HepG2 (cell line): ENCODE measurements at regions not wholly inside any gene's neighbourhood (a gene's known extent, or its start where the extent isn't known, plus 50 kb on each side); places are given as distances from the start of the nearest gene placed in this dataset.

ENCODE experiments used
- ATAC-seq: fragments of 200-7000 bp; cut with Tn5 transposase; 3 replicates; pipeline ENCODE4 v1.9.1; 2020; ENCODE audit warnings: mild to moderate bottlenecking, moderate library complexity
- BruUV-seq: library from RNA; stranded (reverse); fragments of 400-500 nt; replicated peaks from 2 replicates; lab custom pipeline; 2021; lab: Mats Ljungman, UMichigan
- CTCF ChIA-PET: fragments of 300-600 bp; formaldehyde crosslinking; extraction: SDS; loops from one replicate; lab custom pipeline; 2021; ENCODE audit warnings: low total read pairs, inconsistent platforms, low intra/inter-chr PET ratio; lab: Yijun Ruan, JAX
- POLR2A ChIA-PET: fragments of 350-600 bp; sonication (Branson Sonifier 250); formaldehyde crosslinking; loops from one replicate; lab custom pipeline; 2020; ENCODE audit warnings: antibody characterized with exemption, inconsistent platforms; lab: Yijun Ruan, JAX
- DNase-seq: peaks from one replicate; pipeline ENCODE4 v3.0.0-alpha.2; 2015; ENCODE audit warnings: low spot score
- FAIRE-seq: peaks from 3 replicates; lab custom pipeline; 2011; peaks lifted over from hg19 to GRCh38; lab: Jason Lieb, UNC
- H2AFZ ChIP-seq: one replicate; pipeline ENCODE4 v1.6.1; 2011; ENCODE audit warnings: low read length, inconsistent platforms
- H3K27ac ChIP-seq: fragments of 300-600 bp; 3 replicates; pipeline ENCODE4 v1.8.0; 2011; ENCODE audit warnings: mixed run types, mild to moderate bottlenecking, mixed read lengths, low read length, inconsistent platforms; ENCODE audit not compliant: insufficient read depth; ENCODE audit errors: extremely low read length
- H3K27me3 ChIP-seq, 2 experiments: fragments of 200-600 bp in 1 of 2; 2 replicates in 1 of 2; 3 replicates in 1 of 2; pipeline versions ENCODE4 v1.6.0 to v1.8.0; 2011; ENCODE audit warnings: low read length in 2 of 2, mild to moderate bottlenecking in 2 of 2, moderate library complexity in 2 of 2, inconsistent platforms in 1 of 2; ENCODE audit not compliant: insufficient read depth in 2 of 2, control insufficient read depth in 1 of 2
- H3K36me3 ChIP-seq, 2 experiments: fragments of 200-600 bp in 1 of 2; replicated peaks in 1 of 2; 2 replicates in 1 of 2; 3 replicates in 1 of 2; pipeline versions ENCODE4 v1.5.1 to v1.8.0; 2011; ENCODE audit warnings: low read length in 2 of 2, inconsistent platforms in 1 of 2; ENCODE audit not compliant: insufficient read depth in 2 of 2, control insufficient read depth in 1 of 2
- H3K4me1 ChIP-seq: 2 replicates; pipeline ENCODE4 v1.5.1; 2012; ENCODE audit warnings: low read length, inconsistent platforms; ENCODE audit not compliant: insufficient read depth
- H3K4me2 ChIP-seq: 2 replicates; pipeline ENCODE4 v1.6.0; 2011; ENCODE audit warnings: low read depth, low read length, inconsistent platforms
- H3K4me3 ChIP-seq, 3 experiments: fragments of 200-600 bp in 1 of 3; sonication (generic), shearing (Covaris generic) in 1 of 3; replicated peaks in 1 of 3; 2 replicates each; pipeline ENCODE4 v1.5.1; 2011 to 2016; ENCODE audit warnings: low read length in 3 of 3, inconsistent platforms in 2 of 3, low read depth in 2 of 3, mild to moderate bottlenecking in 2 of 3, control low read depth in 1 of 3, mixed read lengths in 1 of 3; ENCODE audit not compliant: insufficient read depth in 1 of 3
- H3K79me2 ChIP-seq: one replicate; pipeline ENCODE4 v1.6.1; 2011; ENCODE audit warnings: low read length, inconsistent platforms; ENCODE audit not compliant: insufficient read depth
- H3K9ac ChIP-seq: 2 replicates; pipeline ENCODE4 v1.6.0; 2011; ENCODE audit warnings: mild to moderate bottlenecking, low read depth, low read length, inconsistent platforms; ENCODE audit not compliant: insufficient read depth
- H3K9me3 ChIP-seq: 2 replicates; pipeline ENCODE4 v1.5.1; 2012; ENCODE audit warnings: mild to moderate bottlenecking, low read length
- H4K20me1 ChIP-seq: 2 replicates; pipeline ENCODE4 v1.6.0; 2011; ENCODE audit warnings: inconsistent platforms, mild to moderate bottlenecking, low read length, moderate library complexity; ENCODE audit not compliant: insufficient read depth
- CREB1 ChIP-seq, 2 experiments: fragments of 450-650 bp in 1 of 2; IDR thresholded peaks; 2 replicates each; pipeline ENCODE4 v1.6.1; 2016 to 2017; ENCODE audit warnings: control low read depth in 1 of 2, mild to moderate bottlenecking in 1 of 2, missing compliant biosample characterization in 1 of 2, missing genetic modification characterization in 1 of 2
- EED ChIP-seq: sonication (generic); formaldehyde crosslinking; IDR thresholded peaks from 2 replicates; pipeline ENCODE4 v1.5.0; 2020; ENCODE audit warnings: mild to moderate bottlenecking, missing genetic modification reagents
- PAXIP1 ChIP-seq: sonication (generic); formaldehyde crosslinking; conservative IDR thresholded peaks from 2 replicates; pipeline ENCODE4 v1.4.0; 2020; ENCODE audit warnings: mild to moderate bottlenecking, missing genetic modification reagents, moderate library complexity
- RBFOX2 ChIP-seq: fragments of 200-400 bp; formaldehyde crosslinking; IDR thresholded peaks from 2 replicates; pipeline ENCODE4 v1.6.1; 2017; ENCODE audit warnings: low read depth, mild to moderate bottlenecking, low read length
- RORA ChIP-seq: sonication (generic); formaldehyde crosslinking; IDR thresholded peaks from 2 replicates; pipeline ENCODE4 v1.5.0; 2020; ENCODE audit warnings: mild to moderate bottlenecking, missing genetic modification reagents, moderate library complexity
- U2AF2 ChIP-seq: fragments of 200-400 bp; formaldehyde crosslinking; IDR thresholded peaks from 2 replicates; pipeline ENCODE4 v1.6.1; 2017; ENCODE audit warnings: low read depth, mild to moderate bottlenecking, low read length
- ZFX ChIP-seq: sonication (generic); formaldehyde crosslinking; IDR thresholded peaks from 2 replicates; pipeline ENCODE4 v1.4.0; 2020; ENCODE audit warnings: mild to moderate bottlenecking, low read depth, missing genetic modification reagents, moderate library complexity
- ZNF782 ChIP-seq: sonication (generic); formaldehyde crosslinking; IDR thresholded peaks from 2 replicates; pipeline ENCODE4 v1.4.0; 2020; ENCODE audit warnings: missing genetic modification reagents, mild to moderate bottlenecking, borderline replicate concordance
- WGBS: methylation state at CpG from one replicate; pipeline ENCODE4 v1.1.6; 2017; ENCODE audit warnings: low lambda C conversion rate; 5-methylcytosine and 5-hydroxymethylcytosine counted together
- in situ Hi-C: cut with HindIII; loops from 2 replicates; pipeline ENCODE4 v1.10.0; 2017; ENCODE audit warnings: low pct_unique_long_range_greater_than_20kb; ENCODE audit not compliant: extremely low pct_ligation_motif_present
- intact Hi-C: fragments of 100-400 bp; cut with micrococcal nuclease; formaldehyde crosslinking; loops from one replicate; pipeline ENCODE4 v1.10.0; 2022; ENCODE audit not compliant: unreplicated experiment

- no TSS peak for BruUV-seq
- no peak for TF ChIP-seq EED (CRISPR knock-in tag)
- no peak for TF ChIP-seq RBFOX2
- TF ChIP-seq U2AF2, result no peak
- no peak for TF ChIP-seq RORA
- no peak for TF ChIP-seq CREB1 (IDR thresholded peaks at IDR 0.05)
- no peak for TF ChIP-seq CREB1 (CRISPR knock-in tag; IDR thresholded peaks at IDR 0.05)
- no peak for TF ChIP-seq ZNF782
- no peak for TF ChIP-seq ZFX (CRISPR knock-in tag)
- no peak for TF ChIP-seq PAXIP1 (CRISPR knock-in tag)
- TF ChIP-seq, all 625 proteins: peak for 0
- in situ Hi-C loops (no loop called here), intact Hi-C loops (no loop called here)
- Histone ChIP-seq H3K79me2 (no peaks in the 10 kb centered on the region), H3K36me3 (no peaks in the 10 kb centered on the region), H3K27ac (no peak overlapping the region), H3K4me2 (no peak overlapping the region), H3K4me1 (no peaks in the 10 kb centered on the region), H4K20me1 (no peaks in the 10 kb centered on the region), H3K4me3 (no peak overlapping the region), H3K9me3 (no peaks in the 10 kb centered on the region), H3K9ac (no peak overlapping the region), H3K27me3 (peaks cover 2 to 27% of the 10 kb centered on the region in 2 experiments; a peak in 3 of 5 replicates), H2AFZ (no peak overlapping the region)
- ATAC-seq (no peak), FAIRE-seq (no peak), DNase-seq (no peak)
- 43% methylated on average over 9 of the region's 9 CpGs for WGBS
- CTCF ChIA-PET, result no interaction called here
- POLR2A ChIA-PET, result no interaction called here
Observed at GRCh38 chr9:89679016-89679415, 74.2 kb downstream of the GADD45G start.
